Breast epithelium (tissue), 3 donors: ENCODE measurements at regions not wholly inside any gene's neighbourhood (a gene's known extent, or its start where the extent isn't known, plus 50 kb on each side); places are given as distances from the start of the nearest gene placed in this dataset.

Source experiments
- CTCF ChIP-seq, 3 donors: fragments of 450-650 bp; IDR thresholded peaks; one replicate each; pipeline ENCODE4 v1.5.1; 2016 to 2017; ENCODE audit warnings: antibody characterized with exemption in 3 of 3, mild to moderate bottlenecking in 3 of 3, moderate library complexity in 3 of 3
- POLR2AphosphoS5 ChIP-seq, 3 donors: sonication (generic); formaldehyde crosslinking; IDR thresholded peaks; one replicate each; pipeline ENCODE4 v1.6.1; 2017; ENCODE audit warnings: antibody characterized with exemption in 3 of 3

DNA sequence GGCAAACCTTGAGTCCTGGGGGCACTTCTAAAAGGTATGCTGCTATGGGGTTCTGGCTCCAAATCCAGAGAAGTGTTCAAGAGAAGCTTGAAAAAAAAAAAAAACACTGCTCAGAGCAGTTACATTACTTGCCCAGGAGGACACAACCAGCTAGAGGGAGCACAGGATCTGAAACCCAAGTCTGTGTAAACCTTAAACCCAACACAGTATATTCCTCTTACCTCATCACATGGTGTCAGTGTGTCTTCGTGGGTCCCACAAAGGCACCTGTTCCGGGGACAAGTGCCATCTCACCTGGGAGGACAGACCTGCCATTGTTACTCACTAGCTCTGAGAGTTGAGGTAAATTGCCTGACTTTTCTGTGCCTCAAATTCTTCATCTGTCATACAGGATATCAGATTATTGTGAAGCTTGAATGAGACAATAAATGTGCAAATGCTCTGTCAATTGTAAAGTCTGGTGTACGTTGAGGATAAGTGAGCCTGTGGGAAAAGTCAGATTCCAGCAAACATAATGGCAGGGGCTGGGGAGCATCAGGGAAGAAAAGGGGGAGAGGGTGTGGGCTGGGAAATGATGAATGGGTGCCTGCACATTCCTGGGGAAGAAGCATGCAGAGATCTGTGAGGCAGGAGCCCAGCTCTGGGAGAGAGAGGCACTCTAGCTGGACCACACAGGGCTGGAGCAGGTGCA lies 170.4 kb upstream of the ZC3H12A start:
- TF ChIP-seq POLR2AphosphoS5 (IDR thresholded peaks at IDR 0.05): no peak
- TF ChIP-seq CTCF (IDR thresholded peaks at IDR 0.05): no peak
